ENCODE measurements at regions not wholly inside any gene's neighbourhood (a gene's known extent, or its start where the extent isn't known, plus 50 kb on each side); places are given as distances from the start of the nearest gene placed in this dataset.

DNA sequence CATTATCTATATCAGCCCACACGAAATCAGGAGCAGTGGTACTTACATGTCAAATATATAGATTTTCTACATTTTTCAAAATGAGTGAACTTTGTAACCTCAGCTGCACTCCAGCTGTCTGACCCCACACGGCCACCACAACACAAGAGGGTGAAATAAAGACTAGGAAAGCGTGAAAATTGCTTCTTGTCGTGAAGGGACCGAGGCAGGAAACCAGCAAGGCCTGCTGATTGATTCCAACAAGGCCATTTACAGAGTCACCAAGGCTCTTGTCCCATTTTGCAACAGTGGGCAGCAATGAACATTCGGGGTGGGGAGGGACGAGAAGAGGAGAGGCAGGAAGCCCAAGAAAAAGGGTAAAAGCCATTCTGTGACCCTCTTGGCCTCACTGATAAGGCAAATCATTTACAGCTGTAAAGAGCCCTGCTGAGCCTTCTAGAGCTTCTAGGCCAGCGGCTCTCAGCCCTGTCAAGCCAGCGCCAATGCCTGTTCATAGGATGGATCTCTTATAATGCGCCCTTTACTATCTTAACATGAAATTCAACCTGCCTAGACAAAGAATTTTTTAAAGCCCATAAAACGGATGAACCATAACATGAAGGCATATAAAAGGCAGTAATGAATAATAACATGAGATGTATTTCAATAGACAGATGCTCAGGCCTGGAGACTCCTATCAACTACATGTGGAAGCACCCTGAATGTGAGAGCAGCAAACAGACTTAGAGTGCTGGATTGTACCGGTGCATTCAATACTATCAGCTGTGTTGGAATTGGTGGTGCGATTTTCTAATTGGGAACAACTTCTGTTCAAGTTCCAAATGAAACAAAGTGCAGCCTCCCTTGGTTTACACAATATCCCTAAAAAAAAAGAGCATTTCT is 269.0 kb downstream of the CDCA7 start:
- H4K20me1 ChIP-seq (ENCODE audit: insufficient read depth) = no peaks in the 10 kb centered on the region
- H3K36me3 ChIP-seq (ENCODE audit: insufficient read depth, low read length) = no peaks in the 10 kb centered on the region
- H3K79me2 ChIP-seq (replicated peaks; ENCODE audit: insufficient read depth, low read length) = no peaks in the 10 kb centered on the region
- no peaks in the 10 kb centered on the region for H3K27me3 ChIP-seq (ENCODE audit: insufficient read depth, low read depth, low read length)
- no peak overlapping the region for H3K4me2 ChIP-seq (ENCODE audit: low read length)
- TF ChIP-seq RAD21 (conservative IDR thresholded peaks at IDR 0.05) = no peak
- TF ChIP-seq, protein P1, sequence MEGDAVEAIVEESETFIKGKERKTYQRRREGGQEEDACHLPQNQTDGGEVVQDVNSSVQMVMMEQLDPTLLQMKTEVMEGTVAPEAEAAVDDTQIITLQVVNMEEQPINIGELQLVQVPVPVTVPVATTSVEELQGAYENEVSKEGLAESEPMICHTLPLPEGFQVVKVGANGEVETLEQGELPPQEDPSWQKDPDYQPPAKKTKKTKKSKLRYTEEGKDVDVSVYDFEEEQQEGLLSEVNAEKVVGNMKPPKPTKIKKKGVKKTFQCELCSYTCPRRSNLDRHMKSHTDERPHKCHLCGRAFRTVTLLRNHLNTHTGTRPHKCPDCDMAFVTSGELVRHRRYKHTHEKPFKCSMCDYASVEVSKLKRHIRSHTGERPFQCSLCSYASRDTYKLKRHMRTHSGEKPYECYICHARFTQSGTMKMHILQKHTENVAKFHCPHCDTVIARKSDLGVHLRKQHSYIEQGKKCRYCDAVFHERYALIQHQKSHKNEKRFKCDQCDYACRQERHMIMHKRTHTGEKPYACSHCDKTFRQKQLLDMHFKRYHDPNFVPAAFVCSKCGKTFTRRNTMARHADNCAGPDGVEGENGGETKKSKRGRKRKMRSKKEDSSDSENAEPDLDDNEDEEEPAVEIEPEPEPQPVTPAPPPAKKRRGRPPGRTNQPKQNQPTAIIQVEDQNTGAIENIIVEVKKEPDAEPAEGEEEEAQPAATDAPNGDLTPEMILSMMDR (IDR thresholded peaks at IDR 0.05; ENCODE audit: poor library complexity, severe bottlenecking) = no peak
- no peak for TF ChIP-seq POLR2AphosphoS5 (IDR thresholded peaks at IDR 0.05)
- TF ChIP-seq EP300 (conservative IDR thresholded peaks at IDR 0.05; ENCODE audit: poor library complexity, severe bottlenecking) = no peak
- TF ChIP-seq TAF1 (IDR thresholded peaks at IDR 0.05; ENCODE audit: low read depth) = no peak
- TF ChIP-seq MXI1 (conservative IDR thresholded peaks at IDR 0.05; ENCODE audit: poor library complexity, severe bottlenecking) = no peak
- no peak for TF ChIP-seq EZH2 (IDR thresholded peaks at IDR 0.05; ENCODE audit: borderline replicate concordance, insufficient read depth, low read length, poor library complexity, severe bottlenecking)
- TF ChIP-seq SMC3 (conservative IDR thresholded peaks at IDR 0.05; ENCODE audit: poor library complexity) = no peak
- TF ChIP-seq, protein P2, sequence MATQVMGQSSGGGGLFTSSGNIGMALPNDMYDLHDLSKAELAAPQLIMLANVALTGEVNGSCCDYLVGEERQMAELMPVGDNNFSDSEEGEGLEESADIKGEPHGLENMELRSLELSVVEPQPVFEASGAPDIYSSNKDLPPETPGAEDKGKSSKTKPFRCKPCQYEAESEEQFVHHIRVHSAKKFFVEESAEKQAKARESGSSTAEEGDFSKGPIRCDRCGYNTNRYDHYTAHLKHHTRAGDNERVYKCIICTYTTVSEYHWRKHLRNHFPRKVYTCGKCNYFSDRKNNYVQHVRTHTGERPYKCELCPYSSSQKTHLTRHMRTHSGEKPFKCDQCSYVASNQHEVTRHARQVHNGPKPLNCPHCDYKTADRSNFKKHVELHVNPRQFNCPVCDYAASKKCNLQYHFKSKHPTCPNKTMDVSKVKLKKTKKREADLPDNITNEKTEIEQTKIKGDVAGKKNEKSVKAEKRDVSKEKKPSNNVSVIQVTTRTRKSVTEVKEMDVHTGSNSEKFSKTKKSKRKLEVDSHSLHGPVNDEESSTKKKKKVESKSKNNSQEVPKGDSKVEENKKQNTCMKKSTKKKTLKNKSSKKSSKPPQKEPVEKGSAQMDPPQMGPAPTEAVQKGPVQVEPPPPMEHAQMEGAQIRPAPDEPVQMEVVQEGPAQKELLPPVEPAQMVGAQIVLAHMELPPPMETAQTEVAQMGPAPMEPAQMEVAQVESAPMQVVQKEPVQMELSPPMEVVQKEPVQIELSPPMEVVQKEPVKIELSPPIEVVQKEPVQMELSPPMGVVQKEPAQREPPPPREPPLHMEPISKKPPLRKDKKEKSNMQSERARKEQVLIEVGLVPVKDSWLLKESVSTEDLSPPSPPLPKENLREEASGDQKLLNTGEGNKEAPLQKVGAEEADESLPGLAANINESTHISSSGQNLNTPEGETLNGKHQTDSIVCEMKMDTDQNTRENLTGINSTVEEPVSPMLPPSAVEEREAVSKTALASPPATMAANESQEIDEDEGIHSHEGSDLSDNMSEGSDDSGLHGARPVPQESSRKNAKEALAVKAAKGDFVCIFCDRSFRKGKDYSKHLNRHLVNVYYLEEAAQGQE (IDR thresholded peaks at IDR 0.05; ENCODE audit: borderline replicate concordance) = no peak
- no peaks in the 10 kb centered on the region for H3K9me3 ChIP-seq (ENCODE audit: low read length)
- no peaks in the 10 kb centered on the region for H3K9me2 ChIP-seq (ENCODE audit: insufficient read depth, low read length)
- no peak overlapping the region for H3K27ac ChIP-seq (ENCODE audit: low read length)
- H3F3A ChIP-seq (ENCODE audit: insufficient read depth, low read length, poor library complexity, severe bottlenecking) = no peaks in the 10 kb centered on the region
- no peak overlapping the region for H3K9ac ChIP-seq (ENCODE audit: low read length)
- no peak overlapping the region for H3K4me3 ChIP-seq (ENCODE audit: low read length)
- no peak overlapping the region for H2AFZ ChIP-seq (ENCODE audit: low read depth, low read length)

DNA sequence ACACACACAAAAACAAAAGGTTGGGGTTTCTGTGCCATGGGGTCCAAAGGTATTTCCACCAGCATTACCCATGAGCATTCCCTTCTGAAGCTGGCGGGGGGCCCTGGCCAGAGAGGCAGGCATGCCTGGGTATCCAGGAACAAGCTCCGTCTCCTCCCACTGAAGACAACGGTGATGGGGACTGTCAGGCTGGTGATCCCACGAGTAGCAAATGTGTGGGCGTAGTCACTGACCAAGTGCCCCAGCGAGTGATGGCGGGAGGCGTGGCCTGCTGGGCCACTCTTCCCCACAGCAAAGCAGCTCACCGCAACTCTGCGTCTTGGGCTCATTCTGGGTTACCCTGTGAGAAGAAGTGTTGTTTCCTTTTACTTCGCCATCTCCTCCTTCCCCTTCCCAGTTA is 270.6 kb downstream of the CDCA7 start:
- no peaks in the 10 kb centered on the region for H3K79me2 ChIP-seq (replicated peaks; ENCODE audit: insufficient read depth, low read length)
- no peak overlapping the region for H3K4me2 ChIP-seq (ENCODE audit: low read length)
- H3K9me3 ChIP-seq (ENCODE audit: low read length) = no peaks in the 10 kb centered on the region
- no peaks in the 10 kb centered on the region for H4K20me1 ChIP-seq (ENCODE audit: insufficient read depth)
- no peak overlapping the region for H3K9ac ChIP-seq (ENCODE audit: low read length)
- no peaks in the 10 kb centered on the region for H3K9me2 ChIP-seq (ENCODE audit: insufficient read depth, low read length)
- no peaks in the 10 kb centered on the region for H3F3A ChIP-seq (ENCODE audit: insufficient read depth, low read length, poor library complexity, severe bottlenecking)
- no peak overlapping the region for H3K4me3 ChIP-seq (ENCODE audit: low read length)
- no peak overlapping the region for H3K27ac ChIP-seq (ENCODE audit: low read length)
- H3K27me3 ChIP-seq (ENCODE audit: insufficient read depth, low read depth, low read length) = no peaks in the 10 kb centered on the region
- no peaks in the 10 kb centered on the region for H3K36me3 ChIP-seq (ENCODE audit: insufficient read depth, low read length)
- TF ChIP-seq EZH2 (IDR thresholded peaks at IDR 0.05; ENCODE audit: borderline replicate concordance, insufficient read depth, low read length, poor library complexity, severe bottlenecking) = no peak
- TF ChIP-seq, protein P1 (IDR thresholded peaks at IDR 0.05; ENCODE audit: poor library complexity, severe bottlenecking) = no peak
- TF ChIP-seq RAD21 (conservative IDR thresholded peaks at IDR 0.05) = no peak
- no peak for TF ChIP-seq SMC3 (conservative IDR thresholded peaks at IDR 0.05; ENCODE audit: poor library complexity)
- no peak for TF ChIP-seq MXI1 (conservative IDR thresholded peaks at IDR 0.05; ENCODE audit: poor library complexity, severe bottlenecking)
- TF ChIP-seq EP300 (conservative IDR thresholded peaks at IDR 0.05; ENCODE audit: poor library complexity, severe bottlenecking) = no peak
- no peak for TF ChIP-seq POLR2AphosphoS5 (IDR thresholded peaks at IDR 0.05)
- H2AFZ ChIP-seq (ENCODE audit: low read depth, low read length) = no peak overlapping the region

All from neural cell (in vitro differentiated cells).